NCI-H446 treated with DMSO at 0.1 percent for 48 hours (cell line): ENCODE measurements at regions not wholly inside any gene's neighbourhood (a gene's known extent, or its start where the extent isn't known, plus 50 kb on each side); places are given as distances from the start of the nearest gene placed in this dataset.

Experiments used
- DNase-seq: peaks from one replicate; lab custom pipeline; 2025; lab: John Stamatoyannopoulos, UW

DNA sequence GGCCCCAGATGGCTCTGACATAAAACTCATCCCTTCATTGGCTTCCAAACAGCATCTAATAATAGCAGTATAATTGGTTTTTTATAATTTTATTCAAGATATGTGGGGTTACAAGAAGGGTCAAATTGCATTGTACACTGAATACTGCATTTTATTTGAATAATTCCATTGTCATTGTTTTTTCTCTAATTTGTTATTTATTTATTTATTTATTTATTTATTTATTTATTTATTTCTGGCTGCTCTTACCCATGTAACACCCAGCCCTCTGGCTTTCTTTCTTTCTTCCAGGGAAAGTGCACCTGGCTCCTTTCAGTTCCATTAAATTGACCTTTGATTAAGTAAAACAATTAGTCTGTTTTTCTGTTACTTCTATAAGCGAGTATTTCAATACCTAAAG lies 210.1 kb downstream of the CDH9 start:
- no peak for DNase-seq

GRCh38 chr5:26813235-26813634 lies 225.2 kb downstream of the CDH9 start:
- DNase-seq = no peak

DNA sequence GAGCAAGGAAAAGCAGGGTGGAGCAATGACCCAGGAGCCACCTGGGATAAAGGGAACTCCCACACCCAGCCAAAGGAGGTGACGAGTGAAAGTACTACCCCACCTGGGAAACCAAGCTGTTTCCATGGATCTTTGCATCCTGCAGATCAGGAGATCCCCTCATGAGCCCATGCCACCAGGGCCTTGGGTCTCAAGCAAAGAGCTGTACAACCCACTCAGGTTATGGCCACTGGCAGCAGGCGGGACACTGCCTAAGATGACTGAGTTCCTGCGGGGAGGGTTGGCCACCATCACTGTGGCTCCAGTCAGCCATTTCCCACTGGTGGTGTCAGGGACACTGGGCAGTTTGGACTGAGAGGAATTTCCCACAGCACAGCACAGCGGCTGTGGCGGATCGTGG lies 225.7 kb downstream of the CDH9 start:
- no peak for DNase-seq

DNA sequence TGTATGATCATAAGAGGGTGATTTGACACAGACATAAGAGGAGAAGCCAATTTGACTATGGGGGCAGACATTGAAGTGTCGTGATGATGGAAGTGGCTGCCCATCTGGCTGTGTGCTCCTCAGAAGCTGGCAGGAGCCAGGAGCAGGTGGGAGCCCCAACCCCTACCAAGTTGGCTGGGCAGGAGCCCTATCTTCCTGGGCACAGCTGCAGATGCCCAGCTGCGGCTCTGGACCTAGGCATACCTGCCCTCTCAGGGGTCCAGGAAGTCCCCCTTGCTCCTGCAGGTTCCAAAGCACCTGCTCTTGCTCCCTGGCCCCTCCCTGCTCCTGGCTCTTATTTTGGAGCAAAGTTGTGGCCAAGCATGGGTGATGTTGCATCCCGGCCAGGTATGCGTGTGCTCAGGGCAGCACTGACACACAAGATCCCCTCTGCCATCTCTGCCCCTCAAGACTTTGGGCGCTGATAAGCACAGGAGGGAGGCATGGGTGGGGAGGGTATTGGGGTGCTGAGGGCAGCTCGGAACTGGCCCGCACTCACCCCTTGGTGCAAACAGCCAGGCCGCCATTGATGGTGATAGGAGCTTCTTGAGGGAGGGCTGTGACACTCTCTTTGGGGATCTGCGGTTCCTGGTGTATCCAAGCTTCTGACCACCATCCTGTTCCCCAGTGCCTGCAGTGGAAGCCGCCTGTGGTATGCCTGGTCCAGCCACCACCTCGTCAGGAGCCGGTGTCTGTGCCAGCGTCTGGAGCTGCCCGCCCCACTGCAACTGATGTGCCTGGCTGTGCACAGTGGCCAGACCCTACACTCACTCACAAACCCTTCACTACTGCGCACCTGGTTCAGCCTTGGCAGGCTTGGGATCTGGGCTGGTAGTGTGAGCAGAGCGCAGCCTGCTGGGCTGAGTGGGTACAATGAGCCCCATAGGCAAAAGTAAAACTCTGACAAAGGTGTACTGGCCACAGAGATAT lies 230.9 kb downstream of the CDH9 start:
- DNase-seq = no peak

GRCh38 chr5:26805076-26805475 lies 233.3 kb downstream of the CDH9 start:
- no peak for DNase-seq

GRCh38 chr5:26802944-26803343 lies 235.4 kb downstream of the CDH9 start:
- DNase-seq = no peak

DNA sequence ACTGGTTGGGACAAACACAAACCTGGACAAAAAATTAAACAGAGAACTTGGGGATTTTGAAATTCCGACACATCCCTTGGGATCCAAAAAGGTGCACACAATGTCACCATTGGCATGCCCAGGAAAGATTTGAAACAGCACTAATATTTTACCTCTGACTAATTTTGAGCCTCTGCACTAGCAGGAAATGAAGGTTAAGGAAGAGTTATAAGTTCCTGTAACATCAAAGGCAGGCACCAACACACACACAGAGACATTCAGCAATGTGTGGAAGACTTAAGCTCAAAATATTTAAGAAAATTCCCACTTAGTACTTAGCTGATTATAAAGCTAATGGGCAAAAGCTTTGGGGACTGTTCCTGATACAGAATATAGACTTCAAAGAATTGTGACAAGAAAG lies 247.0 kb downstream of the CDH9 start:
- DNase-seq = no peak

DNA sequence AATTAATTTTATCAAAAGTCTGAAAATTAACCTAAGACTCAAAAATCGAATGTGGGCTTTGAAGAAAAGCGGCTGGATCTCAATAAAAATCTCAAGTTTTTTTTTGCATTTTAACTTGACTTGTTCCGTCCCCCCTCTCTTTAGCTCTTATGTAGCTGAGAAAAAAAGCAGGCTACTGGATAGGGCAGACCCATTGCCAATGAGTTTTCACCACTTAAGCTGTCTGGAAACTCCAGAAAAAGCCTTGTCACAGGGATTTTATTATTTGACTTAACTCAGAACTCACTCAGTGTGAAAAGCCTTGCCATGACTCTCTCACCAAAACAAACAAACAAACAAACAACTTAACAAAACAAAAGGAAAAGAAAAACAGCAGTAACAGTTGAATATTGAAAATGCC lies 247.4 kb downstream of the CDH9 start:
- DNase-seq = no peak

- peak; percentile 59 for DNase-seq
These were observed 275.2 kb downstream of the CDH9 start for GRCh38 chr5:26763215-26763614.

GRCh38 chr5:26761446-26761845 lies 276.9 kb downstream of the CDH9 start:
- DNase-seq = peak; percentile 46

GRCh38 chr5:26761045-26761444 lies 277.3 kb downstream of the CDH9 start:
- DNase-seq = peak; percentile 46

DNA sequence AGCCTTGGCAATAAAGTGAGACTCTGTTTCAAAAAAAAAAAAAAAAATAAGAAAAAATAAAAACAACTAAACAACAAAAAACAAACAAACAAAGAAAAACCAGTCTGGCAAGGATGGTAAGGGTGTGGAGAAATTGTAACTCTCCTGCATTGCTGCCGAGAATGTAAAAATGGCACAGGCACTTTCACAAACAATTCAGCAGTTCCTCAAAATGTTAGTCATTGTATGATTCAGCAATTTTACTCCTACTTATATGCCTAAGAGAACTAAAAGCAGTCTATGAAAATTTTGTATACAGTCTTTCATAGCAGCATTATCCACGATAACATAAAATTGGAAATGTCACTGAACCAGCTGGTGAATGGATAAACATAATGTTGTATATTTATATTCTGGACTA lies 280.4 kb downstream of the CDH9 start:
- no peak for DNase-seq

- no peak for DNase-seq
These were observed 288.6 kb downstream of the CDH9 start for GRCh38 chr5:26749829-26750228.

GRCh38 chr5:26740182-26740581 lies 298.2 kb downstream of the CDH9 start:
- no peak for DNase-seq

DNA sequence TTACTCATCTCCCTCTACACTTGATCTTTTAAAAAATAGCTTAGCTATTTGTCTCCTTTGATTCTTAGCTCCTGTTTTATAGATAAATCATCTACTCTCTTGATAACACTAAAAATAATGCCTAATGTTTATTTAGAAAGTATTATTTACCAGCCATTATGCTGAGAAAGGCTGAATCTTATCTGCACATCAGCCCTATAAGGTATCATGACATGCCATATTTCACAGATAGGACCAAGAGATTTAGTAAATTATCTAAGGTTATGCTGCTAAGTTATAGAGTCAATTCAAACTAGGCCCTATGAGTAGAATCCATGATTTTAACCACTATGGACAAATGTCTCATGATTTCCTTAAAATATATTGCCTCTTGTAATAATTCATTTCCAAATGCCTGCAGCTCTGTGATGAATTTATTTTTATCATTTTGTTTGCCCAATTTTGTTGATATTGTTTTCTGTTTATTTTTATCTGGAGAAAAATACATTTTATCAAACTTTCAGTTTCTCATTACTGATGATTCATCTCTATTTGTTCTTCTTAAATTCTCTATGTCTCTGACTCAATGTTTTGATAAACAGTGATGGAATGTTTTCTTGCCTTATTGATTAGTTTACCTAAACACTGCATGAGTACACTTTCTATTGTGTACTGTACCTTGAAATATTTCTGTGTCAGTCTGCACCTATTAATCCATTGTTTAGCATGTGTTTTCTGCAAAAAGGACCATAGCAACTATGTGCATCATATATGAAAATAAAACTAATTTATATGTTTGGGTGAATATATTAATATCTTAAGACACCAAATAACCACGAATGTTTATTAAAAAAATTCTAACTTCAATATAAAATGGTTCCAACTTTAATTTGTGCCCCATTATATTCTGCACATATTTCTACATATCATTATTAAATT lies 300.8 kb downstream of the CDH9 start:
- no peak for DNase-seq

GRCh38 chr5:26727916-26728315 lies 310.5 kb downstream of the CDH9 start:
- DNase-seq = no peak

DNA sequence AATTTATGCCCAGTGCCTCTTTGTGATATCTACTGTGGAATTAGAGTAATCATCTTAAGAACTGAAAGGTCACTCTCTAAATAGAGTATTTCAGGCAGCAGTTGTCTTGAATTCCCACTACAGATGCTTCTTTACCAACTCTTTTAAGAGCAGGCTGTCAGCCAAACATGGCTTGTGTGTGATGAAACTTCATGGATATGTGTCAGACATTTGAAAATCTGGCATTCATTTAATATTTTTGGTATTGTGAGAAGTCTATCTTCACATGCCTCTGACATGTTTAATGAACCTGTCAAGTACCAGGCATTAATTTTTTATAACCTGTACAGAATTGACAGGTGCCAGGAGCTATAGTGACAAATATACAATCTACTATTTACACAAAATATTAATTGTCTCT lies 318.6 kb downstream of the CDH9 start:
- peak; percentile 56 for DNase-seq

DNA sequence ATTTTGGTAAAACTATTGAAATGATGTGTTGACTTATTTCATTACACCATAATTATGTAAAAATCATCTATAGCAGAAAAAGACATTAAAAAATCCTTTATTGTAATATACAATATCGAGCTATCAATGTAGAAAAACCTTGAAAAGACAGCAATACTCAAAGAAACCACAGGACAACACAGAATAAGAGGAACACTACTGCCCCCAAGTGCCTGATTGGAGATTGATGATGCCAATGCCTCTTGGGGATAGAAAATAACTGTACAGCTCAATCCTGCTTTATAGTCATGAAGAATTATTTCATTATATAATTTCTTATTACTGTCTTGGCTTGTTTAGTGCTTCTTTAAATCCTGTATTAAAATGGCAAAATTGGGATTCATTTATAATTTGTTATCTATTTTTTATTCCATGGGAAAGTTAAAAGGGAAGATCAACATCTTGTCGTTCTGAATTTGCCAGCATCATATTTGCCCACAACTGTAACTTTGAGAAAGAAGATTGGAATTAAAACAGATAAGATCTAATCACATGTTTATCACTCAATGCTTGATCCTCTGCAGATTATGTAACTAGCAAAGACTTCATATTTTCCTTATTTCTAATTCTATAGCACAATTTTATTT lies 337.5 kb downstream of the CDH9 start:
- DNase-seq = peak; percentile 73

DNA sequence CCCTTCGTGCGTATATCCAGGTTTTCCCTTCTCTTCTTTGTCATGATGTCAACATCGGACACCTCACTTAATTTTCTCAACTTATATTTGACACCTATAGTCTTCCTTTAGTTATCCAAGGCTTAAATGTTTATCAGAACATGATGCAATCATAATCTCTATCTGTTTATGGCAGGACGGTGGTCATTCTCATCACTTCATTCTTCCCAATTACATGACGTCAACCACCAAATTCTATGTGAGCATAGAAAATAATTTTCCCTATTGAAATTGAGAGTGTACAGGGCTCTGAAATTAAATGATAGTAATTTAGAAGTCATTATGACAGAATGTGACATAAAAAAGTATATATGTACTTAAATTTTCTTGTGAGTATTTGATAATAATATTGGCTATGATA lies 345.4 kb downstream of the CDH9 start:
- no peak for DNase-seq

DNA sequence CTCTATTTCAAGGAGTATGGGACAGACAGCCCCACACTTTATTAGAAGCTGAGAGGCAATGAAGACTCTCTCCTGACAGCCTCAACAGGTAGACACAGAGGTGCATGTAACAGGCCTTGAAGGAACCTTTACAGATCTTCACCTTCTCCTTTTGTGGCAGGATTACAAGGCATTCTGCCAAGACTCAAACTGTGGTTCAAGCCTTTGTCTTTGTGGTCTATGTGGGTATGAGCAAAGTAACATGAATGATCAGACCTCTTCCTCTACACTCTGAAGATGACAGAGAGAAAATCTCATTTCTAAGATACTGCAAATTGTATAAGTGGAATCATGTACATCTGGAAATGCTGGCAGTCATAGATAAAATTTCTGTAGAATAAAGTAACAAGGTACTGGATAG lies 346.9 kb downstream of the CDH9 start:
- DNase-seq = no peak

- no peak for DNase-seq
These were observed 347.9 kb downstream of the CDH9 start for GRCh38 chr5:26690511-26690910.

DNA sequence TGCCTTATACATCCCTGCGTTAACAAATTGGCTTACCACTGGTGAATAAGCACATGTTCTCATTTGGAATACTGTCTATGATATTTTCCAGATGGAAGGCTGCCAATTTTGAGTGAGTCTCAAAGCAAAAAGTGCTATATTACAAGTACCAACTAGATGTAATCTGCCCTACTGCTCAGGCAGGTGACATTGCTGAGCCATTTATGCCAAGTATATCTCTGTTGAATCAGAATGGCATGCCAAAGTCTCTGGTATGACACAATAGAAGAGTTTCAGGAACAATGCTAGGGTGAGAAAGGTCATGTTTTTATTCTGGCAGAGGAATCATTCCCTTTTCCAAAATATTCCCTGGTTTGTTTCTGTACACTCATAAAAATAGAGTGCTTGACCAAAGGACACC lies 356.5 kb downstream of the CDH9 start:
- DNase-seq = peak; percentile 58
